DMS53 (cell line): ENCODE measurements at regions not wholly inside any gene's neighbourhood (a gene's known extent, or its start where the extent isn't known, plus 50 kb on each side); places are given as distances from the start of the nearest gene placed in this dataset.
A peak's percentile ranks its signal among the peaks of the same experiment; 100 is the strongest.
"Not testable (repeated sequence)": the region's sequence is repeated elsewhere in the genome, so short reads cannot be mapped to it uniquely, and the experiment has no call there.

ENCODE experiments used
- DNase-seq: peaks from one replicate; lab custom pipeline; 2025; lab: John Stamatoyannopoulos, UW

GRCh38 chr10:78210976-78211375, 177.3 kb downstream of the RPS24 start:
- DNase-seq = no peak

GRCh38 chr10:78211561-78212051, 177.9 kb downstream of the RPS24 start:
- DNase-seq = peak; percentile 74

- DNase-seq = peak; percentile 72
Measured at GRCh38 chr10:78212060-78212785, 178.6 kb downstream of the RPS24 start.

GRCh38 chr10:78212786-78213175, 179.1 kb downstream of the RPS24 start:
- no peak for DNase-seq

- no peak for DNase-seq
Measured at GRCh38 chr10:78214955-78215354, 181.3 kb downstream of the RPS24 start.

GRCh38 chr10:78215645-78216044, 182.0 kb downstream of the RPS24 start:
- no peak for DNase-seq

GRCh38 chr10:78217336-78217735, 183.7 kb downstream of the RPS24 start:
- DNase-seq = no peak

GRCh38 chr10:78218798-78219490, 185.3 kb downstream of the RPS24 start:
- DNase-seq = no peak

GRCh38 chr10:78219568-78219967, 185.9 kb downstream of the RPS24 start:
- not testable (repeated sequence) for DNase-seq

- no peak for DNase-seq
Measured at GRCh38 chr10:78220781-78221180, 187.1 kb downstream of the RPS24 start.

GRCh38 chr10:78222096-78222790, 188.6 kb downstream of the RPS24 start:
- DNase-seq = peak; percentile 87

GRCh38 chr10:78223088-78223487, 189.4 kb downstream of the RPS24 start:
- no peak for DNase-seq

- DNase-seq = no peak
Measured at GRCh38 chr10:78224602-78225001, 190.9 kb downstream of the RPS24 start.

GRCh38 chr10:78225594-78225993, 191.9 kb downstream of the RPS24 start:
- DNase-seq = no peak

GRCh38 chr10:78229489-78229888, 195.8 kb downstream of the RPS24 start:
- no peak for DNase-seq

- no peak for DNase-seq
Measured at GRCh38 chr10:78229950-78230675, 196.4 kb downstream of the RPS24 start.

- DNase-seq = no peak
Measured at GRCh38 chr10:78231327-78231726, 197.7 kb downstream of the RPS24 start.

- DNase-seq = peak; percentile 14
Measured at GRCh38 chr10:78231939-78232338, 198.3 kb downstream of the RPS24 start.

GRCh38 chr10:78236416-78237015, 202.9 kb downstream of the RPS24 start:
- DNase-seq = no peak

GRCh38 chr10:78237951-78238350, 204.3 kb downstream of the RPS24 start:
- DNase-seq = not testable (repeated sequence)

GRCh38 chr10:78247266-78247665, 213.6 kb downstream of the RPS24 start:
- DNase-seq = no peak

- no peak for DNase-seq
Measured at GRCh38 chr10:78247821-78248220, 214.2 kb downstream of the RPS24 start.
